ENCODE measurements at regions not wholly inside any gene's neighbourhood (a gene's known extent, or its start where the extent isn't known, plus 50 kb on each side); places are given as distances from the start of the nearest gene placed in this dataset.

- intact Hi-C loops (cut with DNase I) = no loop called here
- 84 to 90% methylated on average over 2 of the region's 2 CpGs for WGBS, 2 donors
- no peak for DNase-seq
- Histone ChIP-seq H3K9me3 (no peaks in the 10 kb centered on the region), H3K4me3 (replicated peaks in 1 of 3) (no peak overlapping the region), H3K36me3 (no peaks in the 10 kb centered on the region), H3K4me1 (no peaks in the 10 kb centered on the region), H3K27ac (no peak overlapping the region), H3K27me3 (no peaks in the 10 kb centered on the region)
- no peak for TF ChIP-seq POLR2A (IDR thresholded peaks at IDR 0.05)
- no peak for TF ChIP-seq CTCF (IDR thresholded peaks at IDR 0.05)
These were observed 102.9 kb upstream of the FERD3L start for GRCh38 chr7:19248115-19248514.

GRCh38 chr7:19247017-19247416 is 101.8 kb upstream of the FERD3L start:
- Histone ChIP-seq H3K36me3 (no peaks in the 10 kb centered on the region), H3K4me3 (replicated peaks in 1 of 3) (no peak overlapping the region), H3K9me3 (no peaks in the 10 kb centered on the region), H3K27ac (no peak overlapping the region), H3K4me1 (no peaks in the 10 kb centered on the region), H3K27me3 (no peaks in the 10 kb centered on the region)
- intact Hi-C loops (cut with DNase I) = no loop called here
- no peak for DNase-seq
- TF ChIP-seq POLR2A (IDR thresholded peaks at IDR 0.05) (no peak), CTCF (IDR thresholded peaks at IDR 0.05) (no peak)
- WGBS, 2 donors = 97 to 100% methylated on average over 1 of the region's 1 CpG

- Histone ChIP-seq H3K27ac (no peak overlapping the region), H3K27me3 (no peaks in the 10 kb centered on the region), H3K4me1 (no peaks in the 10 kb centered on the region), H3K36me3 (no peaks in the 10 kb centered on the region), H3K4me3 (replicated peaks in 1 of 3) (no peak overlapping the region), H3K9me3 (no peaks in the 10 kb centered on the region)
- no peak for DNase-seq
- WGBS, 2 donors = 76 to 86% methylated on average over 2 of the region's 2 CpGs
- TF ChIP-seq CTCF (IDR thresholded peaks at IDR 0.05) (no peak), POLR2A (IDR thresholded peaks at IDR 0.05) (no peak)
- intact Hi-C loops (cut with DNase I) = no loop called here
These were observed 97.0 kb upstream of the FERD3L start for GRCh38 chr7:19242246-19242645.

- Histone ChIP-seq H3K9me3 (no peaks in the 10 kb centered on the region), H3K4me1 (no peaks in the 10 kb centered on the region), H3K27me3 (no peaks in the 10 kb centered on the region), H3K36me3 (no peaks in the 10 kb centered on the region), H3K27ac (no peak overlapping the region), H3K4me3 (replicated peaks in 1 of 3) (no peak overlapping the region)
- no peak for DNase-seq
- TF ChIP-seq CTCF (IDR thresholded peaks at IDR 0.05) (no peak), POLR2A (IDR thresholded peaks at IDR 0.05) (no peak)
- 89 to 90% methylated on average over 3 of the region's 3 CpGs for WGBS, 2 donors
- intact Hi-C loops (cut with DNase I) = no loop called here
These were observed 94.7 kb upstream of the FERD3L start for GRCh38 chr7:19239951-19240350.

GRCh38 chr7:19235680-19236079 is 90.5 kb upstream of the FERD3L start:
- no peaks in the 10 kb centered on the region for H3K4me1 ChIP-seq
- intact Hi-C loops (cut with DNase I) = no loop called here
- no peak for TF ChIP-seq CTCF (IDR thresholded peaks at IDR 0.05)
- TF ChIP-seq POLR2A (IDR thresholded peaks at IDR 0.05) = no peak
- H3K36me3 ChIP-seq = no peaks in the 10 kb centered on the region
- DNase-seq = no peak
- 82 to 83% methylated on average over 5 of the region's 5 CpGs for WGBS, 2 donors
- no peaks in the 10 kb centered on the region for H3K9me3 ChIP-seq
- H3K27me3 ChIP-seq = no peaks in the 10 kb centered on the region
- H3K4me3 ChIP-seq (replicated peaks in 1 of 3) = no peak overlapping the region
- no peak overlapping the region for H3K27ac ChIP-seq
